ENCODE measurements at regions not wholly inside any gene's neighbourhood (a gene's known extent, or its start where the extent isn't known, plus 50 kb on each side); places are given as distances from the start of the nearest gene placed in this dataset.
"Not testable (repeated sequence)": the region's sequence is repeated elsewhere in the genome, so short reads cannot be mapped to it uniquely, and the experiment has no call there.

DNA sequence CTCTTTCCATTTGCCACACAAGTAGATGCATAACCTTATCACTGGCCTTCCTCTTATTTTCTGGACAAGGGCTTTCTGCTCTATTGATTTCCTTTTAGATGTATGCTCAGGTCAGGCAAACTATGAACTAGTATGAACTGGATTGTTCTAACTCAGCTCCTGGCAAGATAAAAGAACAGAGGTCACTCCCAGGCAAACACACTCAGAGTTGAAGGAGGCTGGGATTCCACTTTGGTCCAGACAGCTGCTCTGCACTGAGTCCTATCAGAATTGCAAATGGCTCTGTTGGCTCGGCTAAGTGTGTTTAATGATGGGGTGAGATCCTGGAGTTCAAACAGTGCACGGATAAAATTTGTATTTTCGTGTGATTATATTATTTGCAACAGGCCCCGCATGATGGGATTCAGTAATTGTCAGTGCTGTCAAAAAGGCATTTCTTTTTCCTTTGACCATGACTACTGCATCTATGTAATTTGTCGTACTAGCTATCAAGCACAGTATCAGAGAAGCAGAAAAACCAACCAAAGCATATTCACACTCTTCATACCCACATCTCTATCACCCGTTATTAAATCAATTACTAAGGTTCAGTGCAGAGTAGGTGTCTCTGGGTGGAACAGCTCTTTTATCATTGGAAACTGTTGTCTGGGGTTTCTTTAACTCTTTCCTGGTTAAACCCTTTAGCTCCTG lies 288.1 kb upstream of the PRKCQ start:
- DNase-seq: no peak

DNA sequence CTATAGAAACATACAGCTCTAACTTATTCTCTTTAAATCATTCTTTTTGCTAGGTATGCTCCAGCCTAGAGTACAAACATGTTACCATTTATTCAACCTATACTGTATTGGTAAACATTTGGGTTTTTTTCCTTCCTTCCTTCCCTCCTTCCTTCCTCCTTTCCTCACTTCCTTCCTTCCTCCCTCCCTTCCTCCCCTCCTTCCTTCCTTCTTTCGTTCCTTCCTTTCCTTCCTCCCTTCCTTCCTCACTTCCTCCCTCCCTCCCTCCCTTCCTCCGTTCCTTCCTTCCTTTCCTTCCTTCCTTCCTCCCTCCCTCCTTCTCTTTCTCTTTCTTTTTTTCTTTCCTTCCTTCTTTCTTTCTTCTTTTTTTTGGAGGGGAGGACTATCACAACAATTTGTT lies 286.7 kb upstream of the PRKCQ start:
- DNase-seq: no peak

DNA sequence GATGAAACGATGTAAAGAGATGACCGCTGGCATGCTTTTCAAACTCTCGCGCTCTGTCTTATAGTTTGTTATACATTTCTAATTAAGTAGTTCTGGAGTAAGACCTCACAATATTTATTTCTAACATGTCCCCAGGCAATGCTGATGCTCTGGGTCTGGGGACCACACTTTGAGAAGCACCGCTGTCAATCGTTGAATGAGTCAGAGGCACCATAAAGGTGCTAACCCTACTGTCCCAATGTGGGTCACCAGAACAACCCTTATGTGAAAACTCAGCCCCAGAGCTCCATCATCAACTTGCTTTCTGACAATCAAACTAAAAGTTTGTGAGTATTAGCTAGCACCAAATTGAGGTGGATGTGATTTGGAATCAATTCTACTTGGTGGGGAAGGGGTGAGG lies 284.1 kb upstream of the PRKCQ start:
- DNase-seq: no peak

DNA sequence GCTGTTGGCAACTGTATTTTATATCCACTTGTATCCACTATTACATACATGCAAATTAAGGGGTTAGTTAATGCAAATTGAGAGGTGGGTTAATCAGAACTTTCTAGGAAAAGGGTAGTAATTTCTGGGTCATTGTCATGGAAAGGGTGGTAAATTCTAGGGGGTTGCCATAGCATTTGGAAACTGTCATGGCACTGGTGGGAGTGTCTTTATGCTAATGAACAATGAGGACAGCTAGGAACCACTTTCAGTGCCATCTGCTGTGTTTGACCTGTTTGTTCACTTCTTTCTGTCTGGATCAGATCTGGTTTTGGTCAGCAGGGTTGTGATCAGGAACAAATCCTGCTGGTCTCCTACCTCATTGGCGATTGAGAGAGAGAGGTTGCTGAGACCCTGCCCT lies 283.3 kb upstream of the PRKCQ start:
- DNase-seq: no peak

DNA sequence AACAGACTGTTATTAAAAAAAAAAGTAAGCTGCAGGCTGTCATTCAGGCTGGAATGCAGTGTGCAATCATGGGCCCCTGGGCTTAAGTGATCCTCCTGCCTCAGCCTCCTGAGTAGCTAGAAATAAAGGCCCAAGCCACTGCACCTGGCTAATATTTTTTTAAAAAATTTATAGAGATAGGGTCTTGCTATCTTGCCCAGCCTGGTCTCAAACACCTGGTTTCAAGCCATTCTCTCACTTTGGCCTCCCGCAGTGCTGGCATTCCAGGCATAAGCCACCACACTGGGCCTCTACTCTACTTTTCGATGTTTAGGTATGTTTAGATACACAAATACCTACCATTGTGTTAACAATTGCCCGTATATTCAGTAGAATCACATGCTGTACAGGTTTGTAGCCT lies 270.4 kb upstream of the PRKCQ start:
- no peak for DNase-seq

DNA sequence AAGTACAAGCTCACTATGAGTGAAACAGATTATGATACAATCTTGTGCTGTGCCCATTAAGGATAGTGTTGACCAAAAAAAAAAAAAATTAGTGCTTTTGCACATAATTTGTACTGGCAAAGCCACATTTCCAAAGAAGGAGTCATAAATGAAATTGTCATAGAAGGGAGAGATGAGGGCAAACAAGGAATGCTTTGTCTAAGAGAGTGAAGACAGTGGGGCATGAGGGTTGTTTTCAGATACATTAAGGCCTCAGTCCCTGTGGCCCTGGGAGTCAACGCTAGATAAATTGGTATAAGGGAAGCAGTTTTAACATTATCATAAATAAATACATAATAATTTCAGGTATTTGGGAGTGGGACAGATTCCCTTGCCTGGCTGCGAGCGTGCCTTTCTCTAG lies 267.5 kb upstream of the PRKCQ start:
- no peak for DNase-seq

DNA sequence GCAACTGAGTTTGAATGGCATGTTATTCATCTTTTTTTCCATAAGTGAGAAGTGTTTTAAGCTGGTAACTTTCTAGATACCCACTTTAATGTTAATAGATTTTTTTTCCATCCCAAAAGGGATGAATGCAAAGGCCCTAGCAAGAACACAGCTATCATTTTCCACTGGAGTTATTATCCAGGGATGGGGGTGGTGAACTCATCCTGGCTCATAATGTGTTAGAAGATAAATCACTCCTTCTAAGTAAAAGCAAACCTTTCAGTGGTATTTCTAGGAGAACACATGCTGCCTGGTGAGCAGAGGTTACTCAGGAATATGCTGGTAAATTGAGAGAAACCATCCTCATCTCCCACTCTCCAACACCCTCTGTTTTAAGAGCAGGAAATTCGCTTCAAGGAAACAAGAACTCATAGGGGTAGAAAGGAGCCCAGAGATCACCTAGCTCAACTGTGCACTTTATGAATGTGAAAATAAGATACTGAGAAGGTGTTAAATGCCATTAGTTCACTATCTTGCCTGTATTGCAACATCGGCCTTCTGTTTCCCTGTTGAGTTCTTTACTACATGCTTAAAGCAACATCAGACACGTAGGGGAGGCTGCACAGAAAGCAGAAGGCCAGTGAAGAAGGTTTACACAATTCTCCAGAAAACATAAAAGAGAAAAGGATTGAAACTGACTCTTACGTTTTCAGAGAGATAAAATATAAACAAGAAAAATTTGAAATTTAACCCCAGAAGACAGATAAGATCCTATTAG lies 264.0 kb upstream of the PRKCQ start:
- no peak for DNase-seq

DNA sequence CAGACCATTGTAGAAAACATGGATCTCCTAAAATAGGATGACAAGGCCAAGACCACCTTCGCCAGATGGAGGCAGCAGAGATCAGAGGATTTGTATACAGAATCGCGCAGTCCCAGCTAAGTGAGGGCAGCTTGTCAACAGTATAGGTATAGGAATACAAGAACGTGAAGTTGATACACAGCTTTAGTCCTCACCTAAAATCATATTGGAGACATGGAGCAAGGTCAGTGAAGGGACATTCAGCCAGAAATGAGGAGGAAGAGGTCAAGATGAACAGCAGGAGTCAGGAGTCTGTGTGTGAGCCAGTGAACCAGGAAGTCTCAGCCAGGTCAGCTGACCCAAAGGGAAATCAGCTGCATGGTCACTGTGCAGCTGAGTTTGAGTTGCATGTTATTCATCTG lies 263.4 kb upstream of the PRKCQ start:
- no peak for DNase-seq

DNA sequence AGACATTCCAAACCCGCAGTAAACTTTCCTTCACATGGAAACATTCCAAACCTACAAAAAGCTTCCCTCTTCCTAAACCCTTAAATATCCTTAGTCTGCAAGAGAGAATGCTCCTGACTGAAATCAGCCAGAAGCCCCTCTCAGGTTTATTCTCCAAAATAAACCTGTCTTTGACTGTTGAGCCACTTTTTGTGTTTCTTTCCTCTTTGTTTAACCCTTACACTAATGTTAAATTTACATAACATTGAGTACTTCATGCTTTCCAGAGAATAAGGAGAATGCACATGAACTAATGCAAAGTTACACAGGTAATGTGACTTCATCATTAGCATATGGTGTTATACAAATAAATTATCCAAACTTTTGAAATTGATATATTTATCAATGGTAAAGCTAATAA lies 262.6 kb upstream of the PRKCQ start:
- no peak for DNase-seq

DNA sequence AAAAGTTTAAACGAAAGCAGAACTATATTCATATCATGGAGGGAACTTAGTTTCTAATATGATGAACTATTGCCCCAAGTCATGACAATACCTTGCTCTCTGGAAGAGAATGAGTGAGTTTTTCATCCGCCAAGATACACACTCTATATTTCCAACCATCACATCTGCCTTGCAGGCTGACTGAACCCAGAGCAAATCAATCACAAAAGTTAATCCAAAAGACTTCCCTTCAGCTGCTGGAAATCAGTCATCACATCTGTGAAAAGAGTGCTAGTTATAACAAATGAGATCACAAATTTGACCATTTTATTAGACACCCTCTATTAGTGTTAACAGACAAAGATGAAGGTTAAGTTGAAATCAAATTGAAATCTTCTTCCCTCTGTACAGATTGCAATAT lies 261.7 kb upstream of the PRKCQ start:
- DNase-seq: no peak

DNA sequence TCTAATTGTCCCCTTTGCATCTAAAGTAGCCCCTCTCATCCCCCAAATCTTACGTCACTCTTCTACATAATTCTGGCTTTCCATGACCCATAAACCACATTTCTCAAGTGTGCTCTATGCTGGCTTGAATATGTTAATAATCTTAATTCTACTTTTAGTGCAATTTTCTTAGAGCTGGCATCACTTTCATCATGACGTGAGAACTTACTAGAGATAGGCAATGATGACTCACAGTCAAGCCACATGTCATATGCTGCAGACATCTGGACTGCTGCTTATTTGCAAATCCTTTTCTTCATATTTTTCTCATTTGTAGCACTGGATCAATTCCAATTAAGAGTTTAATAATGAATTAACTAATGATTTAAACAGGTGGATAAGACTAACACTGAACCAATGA lies 260.7 kb upstream of the PRKCQ start:
- DNase-seq: no peak

DNA sequence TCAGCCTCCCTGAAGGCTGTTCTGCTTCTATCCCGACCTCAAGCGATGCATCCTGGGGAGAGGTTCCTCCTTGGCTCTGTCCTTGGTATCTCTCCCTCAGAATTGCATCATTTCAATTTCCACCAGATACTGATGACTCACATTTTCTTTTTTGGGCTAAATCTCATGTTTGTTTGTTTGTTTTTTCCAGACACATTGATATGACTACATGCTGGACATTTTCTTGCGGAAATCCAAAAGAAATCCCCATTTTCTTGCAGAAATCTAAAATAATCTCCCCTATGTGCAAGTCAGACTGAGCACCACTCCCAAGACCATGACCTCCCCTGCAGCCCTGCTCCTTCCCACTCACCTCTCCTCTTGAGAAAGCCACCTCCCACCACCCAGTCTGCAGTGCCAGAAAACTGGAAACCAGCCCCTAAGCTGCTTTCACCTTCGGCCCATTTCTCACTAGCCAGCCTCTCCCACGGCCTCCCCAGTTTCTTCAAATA lies 260.2 kb upstream of the PRKCQ start:
- DNase-seq: no peak

DNA sequence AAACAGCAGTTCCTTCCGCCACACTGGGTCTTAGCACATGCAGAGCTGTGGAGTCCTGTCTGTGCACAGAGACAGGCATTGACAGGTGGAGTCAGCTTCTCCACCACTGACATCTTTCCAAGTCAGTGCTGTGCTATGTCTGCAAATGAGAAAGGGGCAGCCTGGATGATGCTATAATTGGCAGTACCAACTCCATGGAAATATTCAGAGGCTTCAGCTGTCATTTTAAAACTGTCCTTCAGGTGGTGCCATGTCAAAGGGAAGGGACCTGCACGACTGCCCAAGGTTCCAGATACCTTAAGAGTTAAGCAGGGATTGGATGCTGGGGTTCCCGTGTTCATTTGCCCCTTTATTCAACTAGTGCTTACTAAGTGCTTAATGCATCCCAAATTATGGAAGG lies 258.0 kb upstream of the PRKCQ start:
- no peak for DNase-seq

DNA sequence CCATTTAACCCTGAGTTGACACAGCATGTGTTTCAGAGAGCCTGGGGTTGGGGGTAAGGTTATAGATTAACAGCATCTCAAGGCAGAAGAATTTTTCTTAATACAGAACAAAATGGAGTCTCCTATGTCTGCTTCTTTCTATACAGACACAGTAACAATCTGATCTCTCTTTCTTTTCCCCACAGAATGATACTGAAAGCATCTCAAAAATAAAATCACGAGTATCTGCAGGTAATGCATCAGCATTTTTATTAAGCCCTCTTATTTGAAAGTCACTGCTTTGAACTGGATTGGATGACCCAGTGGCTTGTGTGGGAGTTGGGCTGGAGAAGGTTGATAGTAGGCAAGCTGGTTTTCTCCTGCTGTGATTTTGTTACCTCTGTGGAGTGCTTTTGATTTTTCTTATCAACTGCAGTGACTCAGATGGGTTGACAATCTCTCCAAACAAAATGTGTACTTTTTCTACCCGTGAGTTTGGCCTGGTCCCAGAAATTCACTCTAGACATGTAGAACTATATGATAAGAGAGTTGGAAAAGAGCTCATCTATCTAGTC lies 253.5 kb upstream of the PRKCQ start:
- DNase-seq: no peak

DNA sequence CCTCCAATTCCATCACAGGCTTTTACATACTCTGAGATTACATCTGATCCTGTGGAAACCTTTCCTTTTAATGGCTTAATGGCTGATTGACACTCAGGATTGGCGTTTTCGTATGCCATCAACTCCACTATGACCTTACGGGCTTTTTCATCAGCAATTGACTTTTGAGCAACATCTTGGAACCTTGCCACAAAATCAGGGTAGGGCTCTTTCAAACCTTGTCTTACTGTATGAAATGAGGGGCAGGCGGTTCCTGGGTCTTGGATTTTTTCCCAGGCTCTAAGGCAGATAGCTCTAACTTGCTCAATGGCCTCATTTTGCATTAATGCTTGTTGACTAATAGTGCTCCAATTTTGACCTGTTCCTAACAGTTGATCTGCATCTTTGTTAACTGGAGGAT lies 250.9 kb upstream of the PRKCQ start:
- DNase-seq: not testable (repeated sequence)

DNA sequence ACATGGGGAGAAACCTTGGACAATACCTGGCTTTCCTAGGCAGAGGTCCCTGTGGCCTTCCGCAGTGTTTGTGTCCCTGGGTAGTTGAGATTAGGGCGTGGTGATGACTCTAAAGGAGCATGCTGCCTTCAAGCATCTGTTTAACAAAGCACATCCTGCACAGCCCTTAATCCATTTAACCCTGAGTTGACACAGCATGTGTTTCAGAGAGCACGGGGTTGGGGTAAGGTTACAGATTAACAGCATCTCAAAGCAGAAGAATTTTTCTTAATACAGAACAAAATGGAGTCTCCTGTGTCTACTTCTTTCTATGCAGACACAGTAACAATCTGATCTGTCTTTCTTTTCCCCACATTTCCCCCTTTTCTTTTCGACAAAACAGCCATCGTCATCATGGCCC lies 244.7 kb upstream of the PRKCQ start:
- not testable (repeated sequence) for DNase-seq

DNA sequence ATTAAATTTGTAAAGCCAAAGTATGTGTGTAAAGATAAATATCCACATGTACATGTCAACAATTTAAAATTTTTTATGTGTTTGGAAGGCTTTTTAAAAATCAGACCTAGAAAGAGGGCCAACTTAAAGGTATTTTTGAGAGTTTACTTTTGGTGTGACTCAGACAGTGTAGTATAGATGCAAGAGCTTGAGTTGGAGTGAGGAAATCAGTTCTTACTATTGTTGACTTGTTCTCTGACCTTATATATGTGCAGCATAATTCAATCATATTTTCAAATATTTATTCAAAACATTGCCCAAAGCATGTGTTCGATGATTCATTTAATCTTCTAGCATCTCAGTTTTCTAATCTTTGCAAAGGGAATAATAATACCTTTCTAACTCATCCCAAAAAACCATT lies 243.7 kb upstream of the PRKCQ start:
- no peak for DNase-seq

DNA sequence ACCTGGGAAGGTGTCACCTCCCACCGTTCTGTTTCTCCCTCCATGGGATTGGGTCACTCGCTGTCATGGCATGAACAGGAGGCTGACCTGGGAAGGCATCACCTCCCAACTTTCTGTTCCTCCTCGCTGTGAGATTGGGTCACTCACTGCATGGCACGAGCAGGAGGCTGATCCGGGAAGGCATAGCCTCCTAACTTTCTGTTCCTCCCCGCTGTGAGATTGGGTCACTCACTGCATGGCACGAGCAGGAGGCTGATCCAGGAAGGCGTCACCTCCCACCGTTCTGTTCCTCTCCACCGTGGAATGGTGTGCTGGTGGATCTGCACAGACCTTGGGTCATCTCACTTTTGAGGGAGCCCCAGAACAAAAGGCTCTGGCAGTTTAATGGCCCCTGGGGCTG lies 239.2 kb upstream of the PRKCQ start:
- no peak for DNase-seq

DNA sequence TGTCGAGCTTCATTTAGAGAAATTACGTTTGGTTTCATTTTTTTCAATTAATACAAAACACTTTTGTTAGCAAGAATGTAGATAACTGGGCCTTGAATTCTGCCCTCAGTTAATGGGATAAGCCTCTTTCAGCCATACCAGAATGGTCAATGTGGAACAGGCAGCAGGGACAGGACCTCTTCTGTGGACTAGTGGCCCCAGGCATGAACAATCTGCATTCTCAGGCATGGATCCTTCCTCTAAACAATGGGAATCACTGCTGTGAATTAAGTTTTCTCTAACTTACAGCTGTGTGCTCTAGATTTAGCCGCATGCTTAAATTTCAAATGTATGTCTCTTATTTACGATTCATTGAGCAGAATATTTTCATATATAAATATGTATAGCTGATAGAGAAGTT lies 237.7 kb upstream of the PRKCQ start:
- DNase-seq: no peak

DNA sequence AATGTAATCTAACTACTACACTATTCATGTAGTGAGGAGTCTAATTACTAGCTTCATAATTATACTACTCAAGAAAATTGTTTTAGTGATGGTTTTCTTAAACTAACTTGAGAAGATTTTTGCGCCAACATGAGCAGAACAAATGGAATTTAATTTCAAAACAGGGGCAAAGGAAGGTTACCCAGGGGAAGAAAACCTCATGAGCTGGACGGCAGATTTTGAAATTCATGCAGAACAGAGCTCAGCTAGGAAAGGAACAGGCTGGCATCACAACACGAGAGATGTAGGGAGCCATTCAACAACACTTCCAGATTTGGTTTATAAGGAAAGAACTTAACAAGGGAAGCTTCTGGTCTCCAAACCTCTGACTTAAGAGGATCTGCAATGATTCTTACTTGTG lies 235.3 kb upstream of the PRKCQ start:
- no peak for DNase-seq

DNA sequence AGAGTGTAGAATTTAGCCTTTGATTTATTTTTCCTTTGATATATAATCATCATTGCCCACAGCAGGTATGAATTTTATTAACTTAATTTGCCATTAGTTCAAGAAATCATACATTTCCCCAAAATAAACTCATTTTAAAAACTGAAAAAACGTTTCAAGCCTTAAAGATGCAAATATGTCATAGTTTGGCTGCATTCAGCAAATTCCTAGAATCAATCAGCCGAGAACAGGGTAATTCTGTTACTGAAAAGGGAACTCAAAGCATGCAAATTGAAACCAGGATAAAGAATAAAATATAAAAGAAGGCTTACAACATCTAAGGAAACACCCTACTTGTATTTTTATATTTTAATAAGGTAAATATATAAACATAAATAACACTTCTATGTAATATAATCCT lies 233.8 kb upstream of the PRKCQ start:
- no peak for DNase-seq

DNA sequence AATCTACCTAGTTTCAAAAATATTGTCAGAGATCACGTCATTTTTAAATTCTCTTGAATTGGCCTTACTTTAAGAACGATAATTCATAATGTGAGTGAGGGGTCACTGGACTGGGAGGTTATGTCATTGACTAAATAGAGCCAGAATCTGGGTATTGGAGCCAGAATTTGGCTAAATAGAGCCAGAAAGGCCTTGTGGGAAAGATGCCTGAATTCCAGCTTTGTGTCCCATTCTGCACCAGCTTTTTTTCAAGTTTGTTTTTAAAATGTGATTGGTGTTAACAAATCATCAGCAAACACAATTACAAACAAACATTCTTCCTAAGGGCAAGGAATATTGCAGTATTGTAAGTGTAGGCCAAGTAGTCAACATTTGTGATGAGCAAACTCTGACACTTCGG lies 233.2 kb upstream of the PRKCQ start:
- no peak for DNase-seq

DNA sequence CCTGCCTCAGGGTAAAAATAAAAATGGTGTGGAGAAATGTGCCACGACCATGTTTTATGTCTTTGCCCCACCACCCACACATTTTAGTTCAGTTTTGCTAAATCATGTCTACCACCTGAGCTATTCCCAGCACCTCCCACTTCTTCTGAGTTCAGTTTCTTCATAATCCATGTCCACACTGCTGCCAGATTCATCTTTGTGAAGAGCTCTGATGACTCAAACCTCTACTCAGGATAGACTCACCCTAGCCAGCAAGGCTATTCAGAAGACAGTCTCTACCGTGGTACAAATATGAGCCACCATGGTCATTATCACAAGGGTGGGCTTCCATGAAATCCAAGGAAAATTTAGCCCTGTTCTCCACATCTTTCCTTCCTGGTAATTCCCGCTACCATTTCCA lies 231.1 kb upstream of the PRKCQ start:
- DNase-seq: no peak

DNA sequence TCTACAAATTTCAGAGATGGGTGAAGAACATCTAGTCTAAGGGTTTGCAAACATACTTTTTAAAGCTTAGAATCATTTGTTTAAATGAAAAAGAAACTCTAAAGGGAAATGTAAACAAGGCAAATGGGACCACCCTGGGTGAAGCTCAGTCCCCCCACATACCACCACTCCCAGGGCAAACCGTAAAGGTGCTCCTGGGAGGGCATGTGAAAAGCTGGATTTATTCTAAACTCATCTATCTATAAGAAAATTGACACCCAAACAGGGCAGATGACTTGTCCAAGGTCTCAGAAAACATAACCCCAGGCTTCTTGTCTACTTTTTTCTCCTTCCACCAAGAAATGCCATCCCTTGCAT lies 223.3 kb upstream of the PRKCQ start:
- no peak for DNase-seq

Data from activated CD4-positive, alpha-beta T cell treated with anti-CD3 and anti-CD28 coated beads, Interleukin-2, amount 50 U/mL, for 4 hours (primary cell).